ENCODE measurements at regions not wholly inside any gene's neighbourhood (a gene's known extent, or its start where the extent isn't known, plus 50 kb on each side); places are given as distances from the start of the nearest gene placed in this dataset.

DNA sequence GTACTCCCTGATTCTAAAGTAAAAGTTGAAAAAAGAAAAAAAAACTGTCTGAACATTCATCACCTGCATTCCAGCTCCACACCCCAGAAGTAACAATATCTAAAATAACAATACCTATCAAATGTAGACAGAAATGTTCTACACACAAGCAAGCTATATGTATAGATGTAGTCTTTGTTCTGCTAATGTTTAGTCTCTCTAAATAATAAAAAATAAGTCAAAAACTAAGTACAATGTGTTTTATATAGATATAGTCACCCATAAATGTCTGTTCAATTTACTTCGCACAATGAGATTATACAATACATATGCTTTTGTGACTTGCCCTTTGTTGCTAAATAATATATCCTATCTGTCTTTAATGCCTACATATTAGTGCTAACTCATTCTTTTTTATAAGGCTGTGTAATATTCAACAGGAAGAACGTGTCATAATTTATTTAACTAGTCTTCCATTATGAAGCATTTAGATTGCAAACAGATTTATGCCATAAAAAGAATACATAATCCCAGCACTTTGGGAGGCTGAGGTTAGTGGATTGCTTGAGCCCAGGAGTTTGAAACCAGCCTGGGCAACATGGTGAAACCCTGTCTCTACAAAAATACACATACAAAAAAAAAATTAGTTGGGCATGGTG, 216.2 kb upstream of the ZNF217 start:
- TF ChIP-seq, protein P1, sequence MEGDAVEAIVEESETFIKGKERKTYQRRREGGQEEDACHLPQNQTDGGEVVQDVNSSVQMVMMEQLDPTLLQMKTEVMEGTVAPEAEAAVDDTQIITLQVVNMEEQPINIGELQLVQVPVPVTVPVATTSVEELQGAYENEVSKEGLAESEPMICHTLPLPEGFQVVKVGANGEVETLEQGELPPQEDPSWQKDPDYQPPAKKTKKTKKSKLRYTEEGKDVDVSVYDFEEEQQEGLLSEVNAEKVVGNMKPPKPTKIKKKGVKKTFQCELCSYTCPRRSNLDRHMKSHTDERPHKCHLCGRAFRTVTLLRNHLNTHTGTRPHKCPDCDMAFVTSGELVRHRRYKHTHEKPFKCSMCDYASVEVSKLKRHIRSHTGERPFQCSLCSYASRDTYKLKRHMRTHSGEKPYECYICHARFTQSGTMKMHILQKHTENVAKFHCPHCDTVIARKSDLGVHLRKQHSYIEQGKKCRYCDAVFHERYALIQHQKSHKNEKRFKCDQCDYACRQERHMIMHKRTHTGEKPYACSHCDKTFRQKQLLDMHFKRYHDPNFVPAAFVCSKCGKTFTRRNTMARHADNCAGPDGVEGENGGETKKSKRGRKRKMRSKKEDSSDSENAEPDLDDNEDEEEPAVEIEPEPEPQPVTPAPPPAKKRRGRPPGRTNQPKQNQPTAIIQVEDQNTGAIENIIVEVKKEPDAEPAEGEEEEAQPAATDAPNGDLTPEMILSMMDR (IDR thresholded peaks at IDR 0.05; ENCODE audit: low read depth, low read length, missing input control), result no peak
- no peak for TF ChIP-seq RAD21 (IDR thresholded peaks at IDR 0.05)
- TF ChIP-seq, protein P2, sequence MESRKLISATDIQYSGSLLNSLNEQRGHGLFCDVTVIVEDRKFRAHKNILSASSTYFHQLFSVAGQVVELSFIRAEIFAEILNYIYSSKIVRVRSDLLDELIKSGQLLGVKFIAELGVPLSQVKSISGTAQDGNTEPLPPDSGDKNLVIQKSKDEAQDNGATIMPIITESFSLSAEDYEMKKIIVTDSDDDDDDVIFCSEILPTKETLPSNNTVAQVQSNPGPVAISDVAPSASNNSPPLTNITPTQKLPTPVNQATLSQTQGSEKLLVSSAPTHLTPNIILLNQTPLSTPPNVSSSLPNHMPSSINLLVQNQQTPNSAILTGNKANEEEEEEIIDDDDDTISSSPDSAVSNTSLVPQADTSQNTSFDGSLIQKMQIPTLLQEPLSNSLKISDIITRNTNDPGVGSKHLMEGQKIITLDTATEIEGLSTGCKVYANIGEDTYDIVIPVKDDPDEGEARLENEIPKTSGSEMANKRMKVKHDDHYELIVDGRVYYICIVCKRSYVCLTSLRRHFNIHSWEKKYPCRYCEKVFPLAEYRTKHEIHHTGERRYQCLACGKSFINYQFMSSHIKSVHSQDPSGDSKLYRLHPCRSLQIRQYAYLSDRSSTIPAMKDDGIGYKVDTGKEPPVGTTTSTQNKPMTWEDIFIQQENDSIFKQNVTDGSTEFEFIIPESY (IDR thresholded peaks at IDR 0.05), result no peak
- no peak for TF ChIP-seq GABPA (IDR thresholded peaks at IDR 0.05 in 1 of 2, conservative IDR thresholded peaks at IDR 0.05 in 1 of 2)
- TF ChIP-seq YY1 (IDR thresholded peaks at IDR 0.05), result no peak
- TF ChIP-seq SP1 (IDR thresholded peaks at IDR 0.05), result no peak
- TF ChIP-seq, protein P3, sequence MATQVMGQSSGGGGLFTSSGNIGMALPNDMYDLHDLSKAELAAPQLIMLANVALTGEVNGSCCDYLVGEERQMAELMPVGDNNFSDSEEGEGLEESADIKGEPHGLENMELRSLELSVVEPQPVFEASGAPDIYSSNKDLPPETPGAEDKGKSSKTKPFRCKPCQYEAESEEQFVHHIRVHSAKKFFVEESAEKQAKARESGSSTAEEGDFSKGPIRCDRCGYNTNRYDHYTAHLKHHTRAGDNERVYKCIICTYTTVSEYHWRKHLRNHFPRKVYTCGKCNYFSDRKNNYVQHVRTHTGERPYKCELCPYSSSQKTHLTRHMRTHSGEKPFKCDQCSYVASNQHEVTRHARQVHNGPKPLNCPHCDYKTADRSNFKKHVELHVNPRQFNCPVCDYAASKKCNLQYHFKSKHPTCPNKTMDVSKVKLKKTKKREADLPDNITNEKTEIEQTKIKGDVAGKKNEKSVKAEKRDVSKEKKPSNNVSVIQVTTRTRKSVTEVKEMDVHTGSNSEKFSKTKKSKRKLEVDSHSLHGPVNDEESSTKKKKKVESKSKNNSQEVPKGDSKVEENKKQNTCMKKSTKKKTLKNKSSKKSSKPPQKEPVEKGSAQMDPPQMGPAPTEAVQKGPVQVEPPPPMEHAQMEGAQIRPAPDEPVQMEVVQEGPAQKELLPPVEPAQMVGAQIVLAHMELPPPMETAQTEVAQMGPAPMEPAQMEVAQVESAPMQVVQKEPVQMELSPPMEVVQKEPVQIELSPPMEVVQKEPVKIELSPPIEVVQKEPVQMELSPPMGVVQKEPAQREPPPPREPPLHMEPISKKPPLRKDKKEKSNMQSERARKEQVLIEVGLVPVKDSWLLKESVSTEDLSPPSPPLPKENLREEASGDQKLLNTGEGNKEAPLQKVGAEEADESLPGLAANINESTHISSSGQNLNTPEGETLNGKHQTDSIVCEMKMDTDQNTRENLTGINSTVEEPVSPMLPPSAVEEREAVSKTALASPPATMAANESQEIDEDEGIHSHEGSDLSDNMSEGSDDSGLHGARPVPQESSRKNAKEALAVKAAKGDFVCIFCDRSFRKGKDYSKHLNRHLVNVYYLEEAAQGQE (IDR thresholded peaks at IDR 0.05), result no peak
- TF ChIP-seq, protein P4, sequence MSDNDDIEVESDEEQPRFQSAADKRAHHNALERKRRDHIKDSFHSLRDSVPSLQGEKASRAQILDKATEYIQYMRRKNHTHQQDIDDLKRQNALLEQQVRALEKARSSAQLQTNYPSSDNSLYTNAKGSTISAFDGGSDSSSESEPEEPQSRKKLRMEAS (IDR thresholded peaks at IDR 0.05), result no peak
- TF ChIP-seq, protein P5, sequence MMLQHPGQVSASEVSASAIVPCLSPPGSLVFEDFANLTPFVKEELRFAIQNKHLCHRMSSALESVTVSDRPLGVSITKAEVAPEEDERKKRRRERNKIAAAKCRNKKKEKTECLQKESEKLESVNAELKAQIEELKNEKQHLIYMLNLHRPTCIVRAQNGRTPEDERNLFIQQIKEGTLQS (IDR thresholded peaks at IDR 0.05), result no peak
- TF ChIP-seq EGR1 (IDR thresholded peaks at IDR 0.05; ENCODE audit: low read depth in 2 of 2), result no peak

All from liver (tissue), 3 donors.